NCI-H1105 (cell line): ENCODE measurements at regions not wholly inside any gene's neighbourhood (a gene's known extent, or its start where the extent isn't known, plus 50 kb on each side); places are given as distances from the start of the nearest gene placed in this dataset.
"Not testable (repeated sequence)": the region's sequence is repeated elsewhere in the genome, so short reads cannot be mapped to it uniquely, and the experiment has no call there.

Source experiments
- DNase-seq: peaks from one replicate; lab custom pipeline; 2025; lab: John Stamatoyannopoulos, UW

DNA sequence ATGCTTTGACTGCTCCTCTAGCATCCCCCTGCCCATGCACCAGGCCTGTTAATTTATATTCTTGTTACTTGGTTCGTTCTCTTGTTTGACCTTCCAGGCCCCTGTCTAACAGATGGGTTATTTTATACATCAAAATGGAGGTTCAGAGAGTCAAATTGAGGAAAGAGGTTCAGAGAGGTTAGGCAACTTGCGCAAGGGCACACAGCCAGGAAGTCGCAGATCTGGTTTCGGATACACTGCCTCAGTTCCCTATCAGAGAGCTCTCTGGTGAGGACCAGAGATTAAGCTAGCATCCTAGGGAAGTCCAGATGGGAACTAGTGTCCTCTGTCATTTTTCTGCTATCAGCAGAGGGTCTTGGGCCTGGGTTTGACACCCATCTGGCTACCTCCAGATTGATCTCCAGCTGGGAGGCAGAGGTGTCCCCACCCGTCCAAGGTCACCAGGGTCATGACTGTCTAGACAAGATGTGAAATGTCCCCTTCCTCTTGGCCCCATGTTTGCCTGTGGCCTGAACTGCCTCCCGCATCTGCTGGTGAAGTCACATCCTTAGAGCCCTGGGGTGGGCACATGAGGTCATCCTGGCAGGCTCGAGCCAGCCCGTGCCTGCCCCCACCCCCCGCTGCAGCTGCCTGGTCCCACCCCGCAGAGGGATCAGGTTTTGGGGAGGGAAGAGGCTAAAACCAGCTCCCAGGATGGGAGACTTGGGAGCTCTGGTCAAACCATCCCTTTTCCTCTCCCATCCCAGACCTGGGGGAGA is 84.3 kb upstream of the NCOR2 start:
- no peak for DNase-seq

- DNase-seq, result no peak
Observed at GRCh38 chr12:124650912-124651311, 83.5 kb upstream of the NCOR2 start.

DNA sequence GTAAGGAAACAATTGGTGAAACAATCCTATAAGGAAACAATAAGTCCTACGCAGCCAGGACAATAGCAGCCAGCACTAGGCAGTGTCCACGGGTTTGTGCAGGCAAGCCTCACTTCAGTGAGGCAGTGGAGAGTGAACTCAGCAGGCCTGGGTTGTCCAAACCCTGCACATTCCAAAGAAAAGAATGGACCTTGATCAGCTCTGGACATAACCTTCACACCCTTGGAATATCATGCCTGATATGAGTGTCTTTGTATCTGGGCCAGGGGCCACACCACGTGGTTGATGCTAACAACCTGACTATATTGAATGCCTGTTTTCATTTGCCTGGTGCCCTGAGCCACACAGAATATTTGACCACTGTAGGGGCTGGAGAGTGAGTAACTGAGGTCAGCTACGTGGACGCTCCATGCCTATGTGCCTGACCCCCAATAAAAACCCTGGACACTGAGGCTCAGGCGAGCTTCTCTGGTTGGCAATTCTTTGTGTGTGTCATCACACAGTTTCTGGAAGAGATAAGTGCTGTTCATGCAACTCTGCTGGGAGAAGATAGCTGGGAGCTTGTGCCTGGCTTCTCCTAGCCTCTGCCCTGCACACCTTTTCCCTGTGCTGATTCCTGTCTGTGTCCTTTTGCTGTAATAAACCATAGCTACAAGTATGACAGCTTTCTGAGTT is 81.4 kb upstream of the NCOR2 start:
- no peak for DNase-seq

- no peak for DNase-seq
Observed at GRCh38 chr12:124647316-124647715, 79.9 kb upstream of the NCOR2 start.

DNA sequence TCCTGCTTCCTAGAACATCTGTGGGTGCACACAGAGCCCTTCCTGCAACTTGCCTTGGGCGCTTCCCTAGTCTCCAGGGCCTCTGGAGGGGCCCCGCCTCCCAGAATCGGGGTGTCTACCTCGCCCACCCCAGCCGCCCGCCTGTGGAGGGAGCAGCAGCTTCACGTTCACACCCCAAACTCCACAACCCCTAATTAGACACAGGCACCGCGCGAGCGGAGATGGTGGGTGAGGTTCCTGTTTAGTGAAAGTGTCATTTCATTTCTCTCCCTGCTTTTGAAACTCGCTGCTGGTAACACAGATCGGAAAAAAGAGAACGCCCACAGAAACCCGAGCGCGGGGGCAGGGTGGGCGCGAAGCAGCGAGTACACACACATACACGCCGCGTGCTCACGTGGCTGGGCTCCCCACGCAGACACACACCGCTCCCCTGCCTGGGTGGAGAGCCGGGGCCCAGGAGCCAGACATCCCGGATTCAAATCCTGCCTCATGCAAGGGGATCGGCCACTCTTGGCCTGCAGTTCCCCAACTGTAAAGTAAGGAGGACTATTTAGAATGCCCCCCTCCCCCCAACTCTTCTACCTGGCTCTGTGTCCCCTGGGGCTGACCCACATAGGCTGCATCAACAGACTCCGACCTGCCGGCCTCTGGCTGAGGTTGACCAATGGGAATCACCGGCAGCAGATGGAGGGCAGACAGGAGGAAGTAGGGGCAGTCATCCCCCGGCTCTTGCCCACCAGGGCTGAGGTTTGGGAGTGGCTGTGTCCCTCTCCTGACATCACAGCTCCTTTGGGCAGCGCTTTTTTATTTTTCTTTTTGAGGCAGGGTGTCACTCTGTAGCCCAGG is 79.2 kb upstream of the NCOR2 start:
- no peak for DNase-seq

DNA sequence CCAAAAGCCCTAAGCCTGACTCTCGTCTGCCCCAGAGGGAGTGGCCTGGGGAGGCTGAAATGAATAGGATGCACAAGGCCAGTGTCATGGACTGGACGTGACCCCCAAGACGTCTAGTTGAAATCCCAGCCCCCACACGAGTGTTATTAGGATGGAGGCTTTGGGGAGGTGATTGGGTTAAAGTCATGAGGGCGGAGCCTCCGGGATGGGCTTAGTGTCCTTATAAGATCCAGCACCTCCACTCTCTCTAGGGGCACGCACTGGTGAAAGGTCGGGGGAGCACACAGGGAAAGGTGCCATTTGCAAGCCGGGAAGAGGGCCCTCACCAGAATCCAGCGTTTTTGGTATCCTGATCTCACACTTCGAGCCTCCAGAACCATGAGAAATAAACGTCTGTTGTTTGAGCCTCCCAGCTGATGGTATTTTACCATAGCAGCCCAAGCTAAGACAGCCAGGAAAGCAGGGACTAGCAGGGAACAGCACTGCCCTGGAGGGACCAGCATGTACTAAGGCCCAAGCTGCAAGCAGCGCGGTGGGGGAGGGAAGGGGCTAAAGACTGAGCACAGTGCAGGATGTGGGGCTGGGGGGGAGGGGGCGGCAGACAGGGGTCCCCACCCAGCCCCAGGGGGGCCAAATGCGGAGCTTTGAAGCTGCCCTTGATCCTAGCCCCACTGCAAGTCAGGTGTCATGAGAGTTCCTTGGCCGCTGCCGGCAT is 78.3 kb upstream of the NCOR2 start:
- DNase-seq, result no peak

DNA sequence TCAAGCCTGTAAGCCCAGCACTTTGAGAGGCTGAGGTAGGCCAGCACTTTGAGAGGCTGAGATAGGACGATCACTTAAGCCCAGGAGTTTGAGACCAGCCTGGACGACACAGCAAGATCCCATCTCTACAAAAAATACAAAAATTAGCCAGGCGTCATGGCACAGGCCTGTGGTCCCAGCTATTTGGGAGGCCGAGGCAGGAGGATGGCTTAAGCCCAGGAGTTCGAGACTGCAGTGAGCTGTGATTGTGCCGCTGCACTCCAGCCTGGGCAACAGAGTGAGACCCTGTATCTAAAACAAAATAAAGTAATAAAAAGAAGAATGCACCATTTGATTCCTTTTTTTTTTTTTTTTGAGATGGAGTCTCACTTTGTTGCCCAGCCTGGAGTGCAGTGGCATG is 76.4 kb upstream of the NCOR2 start:
- not testable (repeated sequence) for DNase-seq

DNA sequence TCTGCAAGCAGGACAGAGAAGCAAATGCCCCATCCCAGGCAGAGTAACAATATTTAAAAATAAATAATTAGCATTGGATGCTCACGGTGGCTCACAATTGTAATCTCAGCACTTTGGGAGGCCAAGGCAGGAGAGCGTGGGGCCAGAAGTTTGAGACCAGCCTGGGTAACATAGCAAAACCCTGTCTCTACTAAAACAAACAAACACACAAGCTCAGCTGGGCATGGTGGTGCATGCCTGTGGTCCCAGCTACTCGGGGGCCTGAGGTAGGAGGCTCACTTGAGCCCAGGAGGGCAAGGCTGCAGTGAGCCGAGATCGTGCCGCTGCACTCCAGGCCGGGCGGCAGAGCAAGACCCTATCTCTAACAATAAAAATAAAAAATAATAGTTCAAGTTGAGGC is 74.7 kb upstream of the NCOR2 start:
- no peak for DNase-seq

- no peak for DNase-seq
Observed at GRCh38 chr12:124641591-124641990, 74.2 kb upstream of the NCOR2 start.

GRCh38 chr12:124640056-124640455 is 72.6 kb upstream of the NCOR2 start:
- DNase-seq, result no peak

DNA sequence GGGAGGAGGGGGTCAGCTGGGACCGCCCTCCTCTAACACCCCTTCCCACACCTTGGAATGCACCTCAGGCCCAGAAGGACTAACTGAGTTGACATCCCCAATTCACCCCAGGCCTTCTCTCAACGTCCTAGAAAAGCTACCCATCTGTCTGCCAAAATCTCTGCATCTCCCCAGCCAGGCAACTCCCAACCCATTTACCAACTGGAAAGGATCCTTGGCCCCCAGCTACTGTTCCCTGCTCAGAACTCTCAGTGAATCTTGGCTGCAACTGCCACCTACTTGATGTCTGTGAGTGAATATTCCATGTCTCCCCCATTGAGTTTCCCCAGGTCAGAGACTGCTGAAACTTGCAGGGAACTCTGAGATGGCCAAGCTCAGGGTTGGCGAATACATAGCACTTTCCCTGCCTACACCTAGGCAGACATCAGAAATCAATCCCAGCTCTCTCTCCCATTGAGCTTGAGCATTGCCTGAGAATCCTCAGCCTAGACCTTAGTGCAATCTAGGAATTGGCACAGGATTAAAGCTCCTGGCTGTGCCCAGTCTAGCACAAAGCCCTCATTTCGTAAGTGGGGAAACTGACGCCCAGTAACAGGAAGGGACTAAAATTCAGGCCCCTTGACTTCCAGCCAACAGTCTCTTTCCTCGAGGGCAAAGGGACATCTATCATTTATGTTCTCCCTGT is 71.9 kb upstream of the NCOR2 start:
- DNase-seq, result no peak

DNA sequence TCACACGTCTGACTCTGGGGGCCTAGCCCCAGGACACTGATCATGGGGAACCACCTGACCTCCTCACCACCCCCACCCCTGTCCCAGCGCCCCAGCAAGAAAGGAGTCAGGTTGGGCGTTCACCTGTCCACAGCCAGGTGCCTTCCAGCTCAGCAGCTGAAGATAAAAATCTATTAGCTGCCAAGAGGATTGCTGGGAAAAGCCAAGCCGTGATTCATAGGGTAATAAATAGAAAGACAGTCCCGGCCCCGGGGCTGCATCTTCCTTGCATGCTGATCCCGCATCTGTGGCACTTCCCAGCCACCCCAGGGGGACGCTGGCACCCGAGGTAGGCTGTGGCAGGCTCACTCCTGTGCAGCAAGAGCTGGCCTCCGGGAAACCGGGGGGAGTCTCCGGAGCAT is 70.2 kb upstream of the NCOR2 start:
- no peak for DNase-seq

GRCh38 chr12:124637163-124637562 is 69.8 kb upstream of the NCOR2 start:
- no peak for DNase-seq

DNA sequence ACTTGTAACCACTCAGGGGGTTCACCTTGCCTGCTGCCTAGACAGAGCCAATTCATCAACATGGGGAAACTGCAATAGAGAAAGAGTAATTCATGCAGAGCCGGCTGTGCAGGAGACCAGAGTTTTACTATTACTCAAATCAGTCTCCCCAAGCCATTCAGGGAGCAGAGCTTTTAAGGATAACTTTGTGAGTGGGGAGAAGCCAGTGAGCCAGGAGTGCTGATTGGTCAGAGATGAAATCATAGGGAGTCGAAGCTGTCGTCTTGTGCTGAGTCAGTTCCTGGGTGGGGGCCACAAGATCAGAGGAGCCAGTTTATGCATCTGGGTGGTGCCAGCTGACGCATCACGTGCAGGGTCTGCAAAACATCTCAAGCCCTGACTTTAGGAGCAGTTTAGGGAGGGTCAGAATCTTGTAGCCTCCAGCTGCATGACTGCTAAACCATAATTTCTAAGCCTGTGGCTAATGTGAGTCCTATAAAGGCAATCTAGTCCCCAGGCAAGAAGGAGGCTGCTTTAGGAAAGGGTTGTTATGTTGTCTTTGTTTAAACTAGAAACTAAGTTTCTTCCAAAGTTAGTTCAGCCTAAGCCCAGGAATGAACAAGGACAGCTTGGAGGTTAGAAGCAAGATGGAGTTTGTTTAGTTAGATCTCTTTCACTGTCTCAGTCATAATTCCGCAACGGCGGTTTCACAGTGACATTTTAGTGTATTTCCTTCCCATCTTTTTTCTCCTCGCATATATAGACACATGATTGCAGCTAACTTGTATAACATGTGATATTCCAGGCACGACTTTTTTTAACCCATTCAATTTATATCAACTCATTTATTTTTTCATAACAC is 68.9 kb upstream of the NCOR2 start:
- DNase-seq, result no peak

DNA sequence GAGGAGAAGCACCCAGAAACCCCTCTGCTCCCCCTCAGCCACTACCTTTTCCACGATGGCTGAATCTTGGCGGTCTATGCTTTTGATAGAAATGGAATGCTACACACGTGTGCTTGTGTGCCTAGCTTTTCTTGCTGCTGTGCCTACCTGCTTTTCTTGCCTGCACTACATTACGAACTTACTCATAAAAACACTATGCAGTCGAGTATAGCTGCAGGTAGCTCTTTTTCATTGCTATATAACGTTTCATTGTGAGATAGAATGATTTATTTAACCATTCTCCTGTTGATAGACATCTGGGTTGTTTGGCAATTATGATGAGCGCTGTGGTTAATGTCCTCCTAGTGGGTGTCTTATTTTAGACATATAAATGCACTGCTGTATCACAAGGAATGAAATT is 67.9 kb upstream of the NCOR2 start:
- DNase-seq, result no peak

GRCh38 chr12:124633365-124634362 is 66.3 kb upstream of the NCOR2 start:
- no peak for DNase-seq

GRCh38 chr12:124632519-124632984 is 65.1 kb upstream of the NCOR2 start:
- no peak for DNase-seq

DNA sequence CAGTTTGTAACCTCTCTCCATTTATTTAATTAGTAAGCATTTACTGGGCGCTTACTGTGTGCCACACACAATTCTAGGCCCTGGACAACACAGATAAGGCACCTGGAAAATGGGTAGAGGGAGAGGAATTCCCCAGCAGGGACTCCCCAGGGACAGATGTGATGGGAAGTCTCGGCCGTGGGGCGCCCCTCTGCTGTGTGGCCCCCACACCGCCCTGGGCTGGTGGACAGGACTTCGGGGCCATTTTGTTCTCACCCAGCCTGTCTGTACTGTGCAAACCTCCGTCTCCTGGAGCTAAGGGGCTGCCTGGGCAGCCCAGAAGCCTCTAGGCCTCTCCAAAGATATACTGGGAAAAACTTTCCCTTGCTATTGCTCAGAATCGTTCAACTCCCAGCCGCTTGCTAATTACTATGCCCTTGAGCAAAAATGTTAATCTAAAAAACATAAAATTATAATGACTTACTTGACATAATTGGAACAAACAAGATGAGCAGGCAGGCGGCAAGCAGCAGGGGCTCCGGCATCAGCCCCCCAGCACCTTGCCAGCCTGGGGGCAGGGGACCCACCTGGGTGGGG is 64.4 kb upstream of the NCOR2 start:
- no peak for DNase-seq

DNA sequence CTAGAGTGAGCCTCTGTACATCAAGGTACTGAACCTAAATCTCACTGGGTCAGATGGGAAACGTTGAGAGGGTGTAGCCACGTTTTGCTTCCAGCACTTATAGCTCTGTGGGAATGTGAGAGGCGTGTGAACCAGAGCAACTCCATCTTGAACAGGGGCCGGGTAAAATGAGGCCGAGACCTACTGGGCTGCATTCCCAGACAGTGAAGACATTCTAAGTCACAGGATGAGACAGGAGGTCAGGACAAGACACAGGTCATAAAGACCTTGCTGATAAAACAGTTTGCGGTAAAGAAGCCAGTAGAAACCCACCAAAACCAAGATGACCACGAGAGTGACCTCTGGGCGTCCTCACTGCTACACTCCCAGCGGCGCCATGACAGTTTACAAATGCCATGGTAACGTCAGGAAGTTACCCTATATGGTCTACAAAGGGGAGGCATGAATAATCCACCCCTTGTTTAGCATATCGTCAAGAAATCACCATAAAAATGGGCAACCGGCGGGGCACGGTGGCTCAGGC is 63.4 kb upstream of the NCOR2 start:
- DNase-seq, result no peak
